BJ (cell line): ENCODE measurements at regions not wholly inside any gene's neighbourhood (a gene's known extent, or its start where the extent isn't known, plus 50 kb on each side); places are given as distances from the start of the nearest gene placed in this dataset.

Source experiments
- CTCF ChIA-PET: fragments of 350-600 bp; formaldehyde crosslinking; extraction: SDS; loops from one replicate; lab custom pipeline; 2021; ENCODE audit warnings: antibody characterized with exemption, inconsistent platforms; lab: Yijun Ruan, JAX
- POLR2A ChIA-PET: fragments of 300-600 bp; sonication (Branson Sonifier 250); formaldehyde crosslinking; extraction: SDS; loops from one replicate; lab custom pipeline; 2021; ENCODE audit warnings: antibody characterized with exemption; lab: Charles Lee
- DNase-seq: peaks from one replicate; pipeline ENCODE4 v3.0.0-alpha.2; 2011; ENCODE audit warnings: low read depth
- H3K27me3 ChIP-seq: 2 replicates; pipeline ENCODE4 v1.6.0; 2011; ENCODE audit warnings: low read length; ENCODE audit not compliant: control insufficient read depth, insufficient read depth
- H3K36me3 ChIP-seq: 2 replicates; pipeline ENCODE4 v1.5.1; 2011; ENCODE audit warnings: low read length; ENCODE audit not compliant: control insufficient read depth, insufficient read depth
- H3K4me3 ChIP-seq: 2 replicates; pipeline ENCODE4 v1.5.1; 2011; ENCODE audit warnings: low read depth, mild to moderate bottlenecking, control low read depth, low read length
- TF ChIP-seq, protein P1 (sequence below): IDR thresholded peaks from 2 replicates; pipeline ENCODE4 v1.5.1; 2011; ENCODE audit warnings: low read depth, mild to moderate bottlenecking, control low read depth, inconsistent platforms, low read length, moderate library complexity; ENCODE audit not compliant: insufficient read depth

- no peak for DNase-seq
- CTCF ChIA-PET: no interaction called here
- Histone ChIP-seq H3K27me3 (no peaks in the 10 kb centered on the region), H3K4me3 (no peak overlapping the region), H3K36me3 (no peaks in the 10 kb centered on the region)
- POLR2A ChIA-PET: no interaction called here
- TF ChIP-seq, protein P1, sequence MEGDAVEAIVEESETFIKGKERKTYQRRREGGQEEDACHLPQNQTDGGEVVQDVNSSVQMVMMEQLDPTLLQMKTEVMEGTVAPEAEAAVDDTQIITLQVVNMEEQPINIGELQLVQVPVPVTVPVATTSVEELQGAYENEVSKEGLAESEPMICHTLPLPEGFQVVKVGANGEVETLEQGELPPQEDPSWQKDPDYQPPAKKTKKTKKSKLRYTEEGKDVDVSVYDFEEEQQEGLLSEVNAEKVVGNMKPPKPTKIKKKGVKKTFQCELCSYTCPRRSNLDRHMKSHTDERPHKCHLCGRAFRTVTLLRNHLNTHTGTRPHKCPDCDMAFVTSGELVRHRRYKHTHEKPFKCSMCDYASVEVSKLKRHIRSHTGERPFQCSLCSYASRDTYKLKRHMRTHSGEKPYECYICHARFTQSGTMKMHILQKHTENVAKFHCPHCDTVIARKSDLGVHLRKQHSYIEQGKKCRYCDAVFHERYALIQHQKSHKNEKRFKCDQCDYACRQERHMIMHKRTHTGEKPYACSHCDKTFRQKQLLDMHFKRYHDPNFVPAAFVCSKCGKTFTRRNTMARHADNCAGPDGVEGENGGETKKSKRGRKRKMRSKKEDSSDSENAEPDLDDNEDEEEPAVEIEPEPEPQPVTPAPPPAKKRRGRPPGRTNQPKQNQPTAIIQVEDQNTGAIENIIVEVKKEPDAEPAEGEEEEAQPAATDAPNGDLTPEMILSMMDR: no peak
Measured at GRCh38 chr5:61268871-61269270, 63.2 kb upstream of the ZSWIM6 start.

- POLR2A ChIA-PET: no interaction called here
- TF ChIP-seq, protein P1: no peak
- CTCF ChIA-PET: no interaction called here
- DNase-seq: no peak
- Histone ChIP-seq H3K27me3 (no peaks in the 10 kb centered on the region), H3K36me3 (no peaks in the 10 kb centered on the region), H3K4me3 (no peak overlapping the region)
Measured at GRCh38 chr5:61270510-61271165, 61.4 kb upstream of the ZSWIM6 start.

GRCh38 chr5:61272688-61273087 lies 59.4 kb upstream of the ZSWIM6 start:
- DNase-seq: no peak
- H3K4me3 ChIP-seq: no peak overlapping the region
- POLR2A ChIA-PET: no interaction called here
- CTCF ChIA-PET: no interaction called here
- TF ChIP-seq, protein P1: no peak
- no peaks in the 10 kb centered on the region for H3K27me3 ChIP-seq
- no peaks in the 10 kb centered on the region for H3K36me3 ChIP-seq

DNA sequence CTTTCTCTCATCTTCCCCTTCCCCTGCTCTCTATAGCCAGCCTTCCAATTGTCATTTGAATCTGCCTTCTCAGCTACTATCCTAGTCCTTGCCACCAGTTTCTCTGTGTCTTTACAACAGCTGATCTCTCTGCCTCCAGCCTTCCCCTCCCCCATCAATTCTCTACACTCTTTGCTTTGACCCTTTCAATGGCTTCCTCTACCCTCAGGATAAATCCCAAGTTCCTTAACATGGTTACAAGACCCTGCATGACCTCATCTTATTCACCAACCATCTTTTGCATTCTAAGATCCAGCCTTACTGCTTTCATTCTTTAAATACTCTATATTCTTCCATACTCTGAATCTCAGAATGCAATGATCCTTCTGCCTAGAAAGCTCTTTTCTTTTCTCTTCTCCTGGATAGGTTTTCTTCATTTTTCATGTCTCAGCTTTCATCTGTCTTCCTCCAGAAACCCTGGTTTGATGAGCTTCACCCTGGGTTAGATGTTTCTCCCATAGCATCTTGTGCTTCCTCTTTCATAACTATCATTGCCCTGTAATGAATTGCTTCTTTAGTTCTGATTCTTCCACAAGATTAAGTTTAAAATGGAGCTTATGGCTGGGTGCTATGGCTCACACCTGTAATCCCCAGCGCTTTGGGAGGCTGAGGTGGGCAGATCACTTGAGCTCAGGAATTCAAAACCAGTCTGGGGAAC lies 58.6 kb upstream of the ZSWIM6 start:
- Histone ChIP-seq H3K36me3 (no peaks in the 10 kb centered on the region), H3K4me3 (no peak overlapping the region), H3K27me3 (no peaks in the 10 kb centered on the region)
- DNase-seq: no peak
- ChIA-PET POLR2A (no interaction called here), CTCF (interaction anchor here (0.9 kb wide), 1 partner anchor 660 kb away, joined by 3 read pairs; no protein-coding TSS in a partner anchor)
- TF ChIP-seq, protein P1: no peak

DNA sequence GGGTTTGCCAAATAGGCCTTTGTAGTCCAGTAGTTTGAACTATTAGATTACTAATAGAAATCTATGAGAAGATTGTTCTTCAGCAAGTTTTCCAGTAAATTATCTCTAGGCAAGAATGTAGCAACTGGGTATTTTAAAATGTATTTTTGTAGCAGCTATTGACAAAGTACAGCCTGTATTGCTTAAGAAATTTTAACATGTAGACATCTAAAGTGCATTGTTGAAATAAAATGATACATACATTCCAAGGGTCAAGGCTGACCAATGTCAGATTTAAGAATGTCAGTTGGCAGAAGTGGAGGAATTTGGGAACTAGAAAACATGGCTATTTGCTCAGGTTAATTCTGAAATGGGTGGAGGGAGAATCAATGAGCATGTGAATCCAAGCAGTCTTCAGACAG lies 57.5 kb upstream of the ZSWIM6 start:
- Histone ChIP-seq H3K27me3 (no peaks in the 10 kb centered on the region), H3K4me3 (no peak overlapping the region), H3K36me3 (no peaks in the 10 kb centered on the region)
- CTCF ChIA-PET: interaction anchor here (0.9 to 1.0 kb wide), 2 partner anchors 13 to 58 kb away, joined by 3 read pairs; no protein-coding TSS in a partner anchor
- DNase-seq: no peak
- POLR2A ChIA-PET: no interaction called here
- TF ChIP-seq, protein P1: no peak
